GM12892 (cell line): ENCODE measurements at regions not wholly inside any gene's neighbourhood (a gene's known extent, or its start where the extent isn't known, plus 50 kb on each side); places are given as distances from the start of the nearest gene placed in this dataset.
"Not testable (repeated sequence)": the region's sequence is repeated elsewhere in the genome, so short reads cannot be mapped to it uniquely, and the experiment has no call there.

Source experiments
- DNase-seq: peaks from one replicate; pipeline ENCODE4 v3.0.0; 2011; ENCODE audit not compliant: insufficient read length
- FAIRE-seq: peaks from 2 replicates; lab custom pipeline; 2011; peaks lifted over from hg19 to GRCh38; lab: Jason Lieb, UNC
- POLR2A ChIP-seq: IDR thresholded peaks from 2 replicates; pipeline ENCODE4 v1.6.1; 2011; ENCODE audit warnings: low read depth, low read length, control low read depth
- POLR2AphosphoS5 ChIP-seq: IDR thresholded peaks from 2 replicates; pipeline ENCODE4 v1.6.1; 2011; ENCODE audit warnings: low read depth, low read length, control low read depth
- TAF1 ChIP-seq: IDR thresholded peaks from 2 replicates; pipeline ENCODE4 v1.6.1; 2011; ENCODE audit warnings: low read depth, mild to moderate bottlenecking, control low read depth, low read length, borderline replicate concordance

DNA sequence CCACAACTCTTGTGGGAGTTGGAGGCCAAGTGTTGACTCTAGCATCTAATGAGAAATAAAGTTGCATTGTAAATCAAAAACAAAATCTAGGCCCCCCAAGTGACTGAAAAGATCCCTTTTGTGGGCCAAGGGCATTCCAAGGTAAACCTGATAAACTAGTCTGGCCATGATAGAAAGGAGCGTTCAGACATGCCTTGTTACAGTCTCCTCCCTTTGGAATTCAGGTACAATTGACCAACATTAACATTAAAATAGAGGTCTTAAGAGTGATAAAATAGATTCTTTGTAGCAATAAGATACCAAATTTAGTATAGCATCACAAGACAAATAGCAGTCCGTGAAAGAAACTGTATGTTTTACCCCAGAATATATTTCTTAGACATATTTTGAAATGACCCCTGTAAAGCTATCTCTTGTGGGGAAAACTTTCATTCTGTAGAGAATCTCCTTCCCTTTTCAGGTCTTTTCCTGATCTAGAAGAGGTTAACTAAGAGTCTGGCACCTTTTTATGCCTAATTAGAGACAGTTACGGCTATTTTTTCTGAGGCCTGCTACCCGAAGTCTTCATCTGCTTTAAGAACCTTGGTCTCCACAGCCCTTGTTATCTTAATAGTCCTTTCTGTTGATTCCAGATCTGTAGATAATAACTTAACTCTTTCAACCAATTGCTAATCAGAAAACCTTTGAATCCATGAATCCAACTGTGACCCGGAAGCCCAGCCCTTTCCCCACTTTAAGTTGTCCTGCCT lies 495.4 kb upstream of the MMS22L start:
- no peak for FAIRE-seq
- TF ChIP-seq POLR2A (no peak), TAF1 (no peak), POLR2AphosphoS5 (no peak)

GRCh38 chr6:97779039-97779766 lies 496.2 kb upstream of the MMS22L start:
- FAIRE-seq = not testable (repeated sequence)

More for the DNA sequence above, 495.4 kb upstream of the MMS22L start:
- DNase-seq = no peak

GRCh38 chr6:97790926-97791590 lies 508.0 kb upstream of the MMS22L start:
- TF ChIP-seq POLR2A (no peak), POLR2AphosphoS5 (no peak), TAF1 (no peak)
- no peak for DNase-seq
- no peak for FAIRE-seq

More at GRCh38 chr6:97779039-97779766, 496.2 kb upstream of the MMS22L start:
- not testable (repeated sequence) for DNase-seq

DNA sequence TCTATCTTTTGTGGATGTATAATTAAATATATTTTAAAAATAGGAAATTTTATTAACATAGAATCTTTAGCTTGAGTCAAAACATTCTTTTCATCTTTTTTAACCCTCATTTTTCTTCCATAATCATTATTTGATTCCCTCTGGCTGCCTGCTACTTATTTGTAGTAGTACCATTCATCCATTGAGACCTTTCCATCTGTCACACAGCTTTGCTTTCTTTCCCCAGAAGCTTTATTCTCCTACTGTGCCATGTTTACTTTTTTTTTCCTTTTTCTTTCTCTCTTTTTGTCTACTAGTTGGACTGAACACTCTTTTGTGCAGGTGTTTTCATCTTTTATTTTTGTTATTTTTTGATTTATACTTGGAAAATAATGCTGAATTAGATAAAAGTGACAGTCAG lies 522.6 kb upstream of the MMS22L start:
- DNase-seq (no peak), FAIRE-seq (no peak)
- TF ChIP-seq POLR2AphosphoS5 (no peak), TAF1 (no peak), POLR2A (no peak)

DNA sequence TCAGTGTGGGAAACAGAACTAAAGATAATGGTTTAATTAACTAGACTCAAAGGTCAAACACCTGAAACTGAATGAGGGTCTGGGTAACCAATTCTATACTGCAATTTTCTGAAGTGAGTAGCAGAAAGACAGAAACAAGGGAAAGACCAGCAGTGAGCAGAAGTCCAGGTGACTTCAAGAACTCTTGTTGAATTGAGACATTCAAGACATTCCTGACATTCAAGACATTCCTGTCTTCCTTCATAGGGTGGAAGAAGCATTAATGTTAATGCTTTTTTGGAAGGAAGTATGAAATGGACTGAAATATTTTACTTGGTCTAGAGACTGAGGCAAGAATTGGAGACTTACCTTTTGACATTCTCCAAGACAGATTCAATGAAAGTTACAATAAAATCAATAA lies 529.9 kb upstream of the MMS22L start:
- DNase-seq = no peak
- FAIRE-seq = no peak
- no peak for TF ChIP-seq TAF1
- no peak for TF ChIP-seq POLR2A
- no peak for TF ChIP-seq POLR2AphosphoS5

- FAIRE-seq (no peak), DNase-seq (no peak)
- no peak for TF ChIP-seq POLR2AphosphoS5
- no peak for TF ChIP-seq POLR2A
- no peak for TF ChIP-seq TAF1
Observed at GRCh38 chr6:97813889-97814567, 531.0 kb upstream of the MMS22L start.

DNA sequence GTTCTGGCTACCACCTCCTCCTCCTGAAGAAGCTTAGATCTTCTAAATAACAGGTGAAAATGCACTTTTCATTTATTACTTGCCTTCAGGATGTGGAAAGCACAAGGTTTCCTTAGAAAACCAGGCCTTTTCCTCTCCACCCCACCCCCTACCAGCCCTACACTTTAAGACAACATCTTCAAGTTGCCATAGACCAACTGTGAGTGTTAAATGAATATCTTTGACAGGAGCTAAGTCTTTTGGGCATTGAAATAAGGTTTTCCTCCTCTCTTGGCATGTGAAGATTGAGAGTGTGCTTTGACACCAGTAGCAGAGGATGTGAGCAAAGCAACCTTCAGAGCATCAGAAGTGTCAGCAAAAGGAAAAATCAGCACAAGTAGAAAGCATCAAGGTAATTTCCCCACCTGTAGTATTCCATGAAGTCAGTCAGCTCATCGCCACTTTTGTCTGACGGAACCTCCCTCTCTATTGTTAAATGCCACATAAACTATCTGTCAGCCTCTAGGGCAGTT lies 532.3 kb upstream of the MMS22L start:
- no peak for TF ChIP-seq TAF1
- no peak for TF ChIP-seq POLR2AphosphoS5
- TF ChIP-seq POLR2A = no peak
- FAIRE-seq (no peak), DNase-seq (no peak)

GRCh38 chr6:97816526-97816925 lies 533.5 kb upstream of the MMS22L start:
- DNase-seq (no peak), FAIRE-seq (no peak)
- no peak for TF ChIP-seq POLR2AphosphoS5
- no peak for TF ChIP-seq TAF1
- no peak for TF ChIP-seq POLR2A

DNA sequence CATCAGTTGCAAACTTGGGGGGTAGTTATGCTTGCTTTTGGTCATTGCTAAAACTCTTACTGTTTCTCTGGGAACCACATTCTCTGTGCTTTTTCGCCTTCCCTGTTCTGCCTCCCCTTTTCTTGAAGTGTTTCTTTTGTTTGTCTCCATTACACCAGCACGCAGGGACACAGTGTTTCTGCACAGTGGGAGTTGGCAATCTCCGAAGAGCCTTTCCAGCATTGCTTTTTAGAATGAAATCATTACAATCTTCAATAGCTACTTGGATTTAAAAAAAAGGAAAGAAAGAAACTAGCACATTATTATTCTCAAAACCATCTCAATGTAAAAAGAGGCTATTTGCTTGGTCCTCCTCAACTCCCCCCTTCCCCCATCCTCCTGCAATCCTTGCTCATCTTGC lies 536.7 kb upstream of the MMS22L start:
- TF ChIP-seq POLR2A (no peak), POLR2AphosphoS5 (no peak), TAF1 (no peak)
- no peak for FAIRE-seq

DNA sequence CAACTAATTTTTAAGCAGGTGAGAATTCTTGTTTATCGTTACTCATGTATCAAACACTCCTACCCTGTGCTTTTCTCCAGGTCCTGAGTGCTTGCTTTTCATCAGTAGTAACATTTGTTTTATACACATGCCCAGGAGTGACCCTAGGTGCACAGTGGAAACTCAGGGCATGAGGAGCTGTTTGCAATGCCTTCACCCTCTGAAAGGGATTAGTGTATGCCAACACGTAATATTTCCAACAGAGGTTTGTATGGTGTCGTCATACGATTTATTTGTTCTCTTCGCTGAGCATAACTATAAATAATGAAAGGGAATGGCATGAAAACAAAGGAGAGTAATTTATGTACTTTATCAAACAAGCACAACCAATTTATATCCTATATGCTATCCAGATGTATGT lies 537.4 kb upstream of the MMS22L start:
- FAIRE-seq (no peak), DNase-seq (no peak)
- TF ChIP-seq POLR2A (no peak), POLR2AphosphoS5 (no peak), TAF1 (no peak)

More for the DNA sequence above, 536.7 kb upstream of the MMS22L start:
- no peak for DNase-seq

DNA sequence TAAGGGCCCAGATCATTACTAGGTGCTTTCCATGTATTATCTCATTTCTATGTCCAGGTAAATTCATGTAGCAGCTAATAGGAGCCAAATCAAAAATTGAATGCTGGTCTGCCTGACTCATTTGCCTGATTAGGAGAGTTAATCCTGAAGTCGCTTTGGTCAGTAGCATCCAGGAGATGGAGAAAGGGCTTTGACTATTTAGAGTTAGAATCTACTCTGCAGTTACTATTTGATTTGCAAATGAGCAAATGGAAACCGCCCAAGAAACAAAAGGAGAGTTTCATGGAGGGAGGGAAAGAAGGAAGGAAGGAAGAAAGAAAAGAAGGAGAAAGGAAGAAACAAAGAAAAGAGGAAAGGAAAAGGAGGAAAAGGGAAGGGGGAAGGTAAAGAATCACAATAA lies 539.6 kb upstream of the MMS22L start:
- TF ChIP-seq TAF1 (no peak), POLR2A (no peak), POLR2AphosphoS5 (no peak)
- FAIRE-seq (no peak), DNase-seq (no peak)
